GM04503 (cell line): ENCODE measurements at regions not wholly inside any gene's neighbourhood (a gene's known extent, or its start where the extent isn't known, plus 50 kb on each side); places are given as distances from the start of the nearest gene placed in this dataset.
"Not testable (repeated sequence)": the region's sequence is repeated elsewhere in the genome, so short reads cannot be mapped to it uniquely, and the experiment has no call there.

Source experiments
- DNase-seq: peaks from one replicate; pipeline ENCODE4 v3.0.0-alpha.2; 2012; ENCODE audit warnings: low read depth

GRCh38 chr10:65791979-65792378 is 1133.9 kb upstream of the LRRTM3 start:
- DNase-seq = no peak

- DNase-seq = no peak
Observed at GRCh38 chr10:65793738-65794425, 1132.0 kb upstream of the LRRTM3 start.

GRCh38 chr10:65794861-65795260 is 1131.0 kb upstream of the LRRTM3 start:
- DNase-seq = not testable (repeated sequence)

- DNase-seq = no peak
Observed at GRCh38 chr10:65796472-65796871, 1129.4 kb upstream of the LRRTM3 start.

- no peak for DNase-seq
Observed at GRCh38 chr10:65798133-65798532, 1127.7 kb upstream of the LRRTM3 start.

GRCh38 chr10:65802391-65802790 is 1123.4 kb upstream of the LRRTM3 start:
- DNase-seq = no peak

GRCh38 chr10:65805511-65805910 is 1120.3 kb upstream of the LRRTM3 start:
- DNase-seq = no peak

GRCh38 chr10:65805993-65806392 is 1119.8 kb upstream of the LRRTM3 start:
- DNase-seq = no peak

GRCh38 chr10:65808687-65809333 is 1117.0 kb upstream of the LRRTM3 start:
- DNase-seq = no peak

GRCh38 chr10:65811931-65812525 is 1113.8 kb upstream of the LRRTM3 start:
- no peak for DNase-seq

GRCh38 chr10:65816536-65816935 is 1109.3 kb upstream of the LRRTM3 start:
- no peak for DNase-seq

- DNase-seq = no peak
Observed at GRCh38 chr10:65818990-65819389, 1106.8 kb upstream of the LRRTM3 start.

GRCh38 chr10:65827359-65827758 is 1098.5 kb upstream of the LRRTM3 start:
- DNase-seq = no peak

- DNase-seq = no peak
Observed at GRCh38 chr10:65838811-65839210, 1087.0 kb upstream of the LRRTM3 start.

- DNase-seq = no peak
Observed at GRCh38 chr10:65843203-65843602, 1082.6 kb upstream of the LRRTM3 start.

GRCh38 chr10:65845916-65846315 is 1079.9 kb upstream of the LRRTM3 start:
- no peak for DNase-seq

GRCh38 chr10:65846541-65846940 is 1079.3 kb upstream of the LRRTM3 start:
- no peak for DNase-seq

GRCh38 chr10:65846949-65847348 is 1078.9 kb upstream of the LRRTM3 start:
- DNase-seq = no peak

GRCh38 chr10:65847436-65848230 is 1078.2 kb upstream of the LRRTM3 start:
- no peak for DNase-seq

GRCh38 chr10:65858841-65859240 is 1067.0 kb upstream of the LRRTM3 start:
- no peak for DNase-seq

- no peak for DNase-seq
Observed at GRCh38 chr10:65861249-65861648, 1064.6 kb upstream of the LRRTM3 start.
